ENCODE measurements at regions not wholly inside any gene's neighbourhood (a gene's known extent, or its start where the extent isn't known, plus 50 kb on each side); places are given as distances from the start of the nearest gene placed in this dataset.
"Not testable (repeated sequence)": the region's sequence is repeated elsewhere in the genome, so short reads cannot be mapped to it uniquely, and the experiment has no call there.

DNA sequence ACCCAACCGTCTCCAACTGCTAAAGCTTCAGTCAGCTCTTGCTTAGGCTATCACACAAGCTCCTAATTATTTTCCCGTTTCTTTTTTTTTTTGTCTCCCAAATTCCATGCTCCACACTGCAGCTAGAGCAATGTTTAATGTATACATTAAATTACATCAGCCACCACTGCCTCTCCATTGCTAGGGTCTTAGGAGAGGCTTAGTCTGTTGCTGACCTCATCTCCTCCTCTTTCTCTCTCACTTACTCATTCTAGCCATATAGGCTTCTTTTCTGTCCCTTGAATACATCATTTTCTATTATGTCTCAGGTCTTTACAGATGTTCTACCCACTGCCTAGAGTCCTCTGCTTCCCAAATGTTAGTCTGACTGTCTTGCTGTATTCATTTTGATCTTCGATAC, 138.1 kb upstream of the ST6GALNAC5 start:
- no peak for TF ChIP-seq CTCF (IDR thresholded peaks at IDR 0.05; ENCODE audit: low read depth, low read length)
- H3K27ac ChIP-seq, result no peak overlapping the region
- H3K27me3 ChIP-seq (ENCODE audit: insufficient read depth, low read depth, severe bottlenecking), result no peaks in the 10 kb centered on the region
- no peaks in the 10 kb centered on the region for H3K36me3 ChIP-seq
- H3K4me3 ChIP-seq (ENCODE audit: low read depth, low read length), result no peak overlapping the region
- no peak for DNase-seq
- no peaks in the 10 kb centered on the region for H3K9me3 ChIP-seq (ENCODE audit: severe bottlenecking)

DNA sequence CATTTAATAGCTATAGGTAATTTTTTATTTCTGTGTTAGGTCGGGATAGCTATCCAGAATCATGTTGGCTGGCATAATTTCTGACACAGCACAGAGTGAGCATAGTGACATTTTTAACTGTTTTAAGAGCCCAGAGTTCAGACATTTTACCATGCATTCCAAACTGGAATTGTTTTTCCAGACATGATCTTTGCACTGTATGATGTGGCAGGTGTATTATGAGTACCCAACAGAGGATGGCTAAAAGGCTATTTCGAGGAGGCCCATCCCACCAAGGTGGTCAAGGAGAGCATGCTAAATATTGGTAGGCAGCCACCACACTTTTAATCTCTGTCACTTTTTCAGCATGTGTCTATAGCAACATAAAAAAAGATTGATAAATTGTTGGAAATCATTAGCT, 137.3 kb upstream of the ST6GALNAC5 start:
- H3K27ac ChIP-seq, result no peak overlapping the region
- no peak for TF ChIP-seq CTCF (IDR thresholded peaks at IDR 0.05; ENCODE audit: low read depth, low read length)
- DNase-seq, result no peak
- no peaks in the 10 kb centered on the region for H3K36me3 ChIP-seq
- H3K27me3 ChIP-seq (ENCODE audit: insufficient read depth, low read depth, severe bottlenecking), result no peaks in the 10 kb centered on the region
- no peaks in the 10 kb centered on the region for H3K9me3 ChIP-seq (ENCODE audit: severe bottlenecking)
- H3K4me3 ChIP-seq (ENCODE audit: low read depth, low read length), result no peak overlapping the region

DNA sequence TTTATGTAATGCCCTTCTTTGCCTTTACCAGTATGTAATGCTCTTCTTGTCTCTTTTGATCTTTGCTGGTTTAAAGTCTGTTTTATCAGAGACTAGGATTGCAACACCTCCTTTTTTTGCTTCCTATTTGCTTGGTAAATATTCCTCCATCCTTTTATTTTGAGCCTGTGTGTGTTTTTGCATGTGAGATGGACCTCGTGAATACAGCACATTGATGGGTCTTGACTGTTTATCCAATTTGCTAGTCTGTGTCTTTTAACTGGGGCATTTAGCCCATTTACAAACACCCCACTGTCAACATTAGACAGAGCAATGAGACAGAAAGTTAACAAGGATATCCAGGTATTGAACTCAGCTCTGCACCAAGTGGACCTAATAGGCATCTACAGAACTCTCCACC, 128.9 kb upstream of the ST6GALNAC5 start:
- not testable (repeated sequence) for H3K9me3 ChIP-seq (ENCODE audit: severe bottlenecking); H3K27ac ChIP-seq; H3K27me3 ChIP-seq (ENCODE audit: insufficient read depth, low read depth, severe bottlenecking); DNase-seq; H3K36me3 ChIP-seq; H3K4me3 ChIP-seq (ENCODE audit: low read depth, low read length)

- H3K4me3 ChIP-seq (ENCODE audit: low read depth, low read length); H3K36me3 ChIP-seq; H3K27me3 ChIP-seq (ENCODE audit: insufficient read depth, low read depth, severe bottlenecking); H3K27ac ChIP-seq; DNase-seq; H3K9me3 ChIP-seq (ENCODE audit: severe bottlenecking): not testable (repeated sequence)
- TF ChIP-seq CTCF (IDR thresholded peaks at IDR 0.05; ENCODE audit: low read depth, low read length), result peak; percentile 13; the same call in 1 of the 2 replicates
Observed at GRCh38 chr1:76740956-76741355, 126.3 kb upstream of the ST6GALNAC5 start.

GRCh38 chr1:76744989-76745388, 122.3 kb upstream of the ST6GALNAC5 start:
- no peak for DNase-seq
- peaks cover 2% of the 10 kb centered on the region for H3K9me3 ChIP-seq (ENCODE audit: severe bottlenecking)
- TF ChIP-seq CTCF (IDR thresholded peaks at IDR 0.05; ENCODE audit: low read depth, low read length), result no peak
- H3K27me3 ChIP-seq (ENCODE audit: insufficient read depth, low read depth, severe bottlenecking), result no peaks in the 10 kb centered on the region
- H3K4me3 ChIP-seq (ENCODE audit: low read depth, low read length), result no peak overlapping the region
- no peaks in the 10 kb centered on the region for H3K36me3 ChIP-seq
- H3K27ac ChIP-seq, result no peak overlapping the region

- Histone ChIP-seq H3K4me3 (ENCODE audit: low read depth, low read length) (no peak overlapping the region), H3K36me3 (no peaks in the 10 kb centered on the region), H3K27ac (no peak overlapping the region), H3K9me3 (ENCODE audit: severe bottlenecking) (peaks cover 2% of the 10 kb centered on the region), H3K27me3 (ENCODE audit: insufficient read depth, low read depth, severe bottlenecking) (no peaks in the 10 kb centered on the region)
- TF ChIP-seq CTCF (IDR thresholded peaks at IDR 0.05; ENCODE audit: low read depth, low read length), result no peak
- no peak for DNase-seq
Observed at GRCh38 chr1:76746206-76746605, 121.1 kb upstream of the ST6GALNAC5 start.
